OCI-M2 (cell line): ENCODE measurements at regions not wholly inside any gene's neighbourhood (a gene's known extent, or its start where the extent isn't known, plus 50 kb on each side); places are given as distances from the start of the nearest gene placed in this dataset.
"Not testable (repeated sequence)": the region's sequence is repeated elsewhere in the genome, so short reads cannot be mapped to it uniquely, and the experiment has no call there.

Source experiments
- DNase-seq: peaks from one replicate; lab custom pipeline; 2025; ENCODE audit not compliant: unreplicated experiment; lab: John Stamatoyannopoulos, UW

GRCh38 chr3:18988614-18989229 is 159.6 kb upstream of the KCNH8 start:
- no peak for DNase-seq

GRCh38 chr3:18987862-18988447 is 160.4 kb upstream of the KCNH8 start:
- no peak for DNase-seq

- no peak for DNase-seq
Observed at GRCh38 chr3:18987070-18987469, 161.2 kb upstream of the KCNH8 start.

GRCh38 chr3:18982920-18983319 is 165.4 kb upstream of the KCNH8 start:
- DNase-seq: no peak

GRCh38 chr3:18976102-18976501 is 172.2 kb upstream of the KCNH8 start:
- DNase-seq: not testable (repeated sequence)

- no peak for DNase-seq
Observed at GRCh38 chr3:18968120-18968519, 180.2 kb upstream of the KCNH8 start.

- no peak for DNase-seq
Observed at GRCh38 chr3:18965781-18966180, 182.5 kb upstream of the KCNH8 start.

GRCh38 chr3:18964640-18965039 is 183.7 kb upstream of the KCNH8 start:
- no peak for DNase-seq

GRCh38 chr3:18951333-18951732 is 197.0 kb upstream of the KCNH8 start:
- no peak for DNase-seq

- no peak for DNase-seq
Observed at GRCh38 chr3:18946524-18946923, 201.8 kb upstream of the KCNH8 start.

GRCh38 chr3:18937574-18937973 is 210.7 kb upstream of the KCNH8 start:
- DNase-seq: no peak

- DNase-seq: no peak
Observed at GRCh38 chr3:18919158-18919557, 229.2 kb upstream of the KCNH8 start.

- no peak for DNase-seq
Observed at GRCh38 chr3:18917923-18918322, 230.4 kb upstream of the KCNH8 start.

GRCh38 chr3:18902081-18902793 is 246.1 kb upstream of the KCNH8 start:
- no peak for DNase-seq

- no peak for DNase-seq
Observed at GRCh38 chr3:18901571-18901970, 246.7 kb upstream of the KCNH8 start.

GRCh38 chr3:18900994-18901393 is 247.3 kb upstream of the KCNH8 start:
- DNase-seq: no peak

- DNase-seq: no peak
Observed at GRCh38 chr3:18898911-18899310, 249.4 kb upstream of the KCNH8 start.

GRCh38 chr3:18892756-18893155 is 255.6 kb upstream of the KCNH8 start:
- no peak for DNase-seq

GRCh38 chr3:18892047-18892446 is 256.3 kb upstream of the KCNH8 start:
- no peak for DNase-seq

- no peak for DNase-seq
Observed at GRCh38 chr3:18891641-18892040, 256.7 kb upstream of the KCNH8 start.

- DNase-seq: no peak
Observed at GRCh38 chr3:18890449-18890848, 257.9 kb upstream of the KCNH8 start.

- no peak for DNase-seq
Observed at GRCh38 chr3:18888819-18889218, 259.5 kb upstream of the KCNH8 start.

- no peak for DNase-seq
Observed at GRCh38 chr3:18888370-18888769, 259.9 kb upstream of the KCNH8 start.
